Fibroblast of lung (primary cell): ENCODE measurements at regions not wholly inside any gene's neighbourhood (a gene's known extent, or its start where the extent isn't known, plus 50 kb on each side); places are given as distances from the start of the nearest gene placed in this dataset.

Experiments
- EZH2 ChIP-seq: IDR thresholded peaks from 2 replicates; pipeline ENCODE4 v1.5.1; 2012; ENCODE audit warnings: low read length, control low read depth, mild to moderate bottlenecking; ENCODE audit errors: missing control alignments
- TF ChIP-seq, protein P1 (sequence below), 2 donors: IDR thresholded peaks in 1 of 2; conservative IDR thresholded peaks in 1 of 2; 1 replicate in 1 of 2; 2 replicates in 1 of 2; pipeline ENCODE4 v1.5.1; 2011 to 2012; ENCODE audit warnings: low read length in 2 of 2, control low read depth in 1 of 2, inconsistent platforms in 1 of 2, low read depth in 1 of 2, mild to moderate bottlenecking in 1 of 2

DNA sequence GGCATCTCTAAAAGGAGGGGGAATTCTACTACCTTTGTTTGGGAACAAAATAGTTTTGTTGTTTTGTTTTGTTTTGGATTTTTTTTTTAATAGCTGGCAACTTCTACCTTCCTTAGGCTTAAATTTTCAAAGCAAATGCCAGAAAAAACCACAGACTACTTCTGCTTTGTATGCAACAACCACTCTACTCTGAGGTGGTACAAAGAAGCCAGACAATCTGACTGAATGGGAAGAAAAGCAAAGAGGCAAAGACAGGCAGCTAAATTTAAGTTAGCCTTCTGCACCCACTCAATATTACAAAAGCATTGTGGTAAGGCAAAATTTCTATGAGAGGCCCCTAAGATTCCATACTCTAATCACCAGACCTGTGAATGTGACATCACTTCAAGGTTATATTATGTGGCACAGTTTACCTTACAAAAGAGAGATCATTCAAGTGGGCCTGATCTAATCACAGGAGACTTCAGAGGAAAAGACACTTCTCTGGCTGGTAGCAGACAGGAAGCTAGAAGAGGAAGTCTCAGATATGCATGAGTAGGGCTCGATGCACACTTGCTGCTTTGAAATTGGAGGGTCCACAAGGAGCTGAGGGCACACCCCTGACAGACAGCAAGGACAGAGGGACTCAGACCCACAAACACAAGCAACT, 566.6 kb downstream of the RPS29 start:
- TF ChIP-seq, protein P1, sequence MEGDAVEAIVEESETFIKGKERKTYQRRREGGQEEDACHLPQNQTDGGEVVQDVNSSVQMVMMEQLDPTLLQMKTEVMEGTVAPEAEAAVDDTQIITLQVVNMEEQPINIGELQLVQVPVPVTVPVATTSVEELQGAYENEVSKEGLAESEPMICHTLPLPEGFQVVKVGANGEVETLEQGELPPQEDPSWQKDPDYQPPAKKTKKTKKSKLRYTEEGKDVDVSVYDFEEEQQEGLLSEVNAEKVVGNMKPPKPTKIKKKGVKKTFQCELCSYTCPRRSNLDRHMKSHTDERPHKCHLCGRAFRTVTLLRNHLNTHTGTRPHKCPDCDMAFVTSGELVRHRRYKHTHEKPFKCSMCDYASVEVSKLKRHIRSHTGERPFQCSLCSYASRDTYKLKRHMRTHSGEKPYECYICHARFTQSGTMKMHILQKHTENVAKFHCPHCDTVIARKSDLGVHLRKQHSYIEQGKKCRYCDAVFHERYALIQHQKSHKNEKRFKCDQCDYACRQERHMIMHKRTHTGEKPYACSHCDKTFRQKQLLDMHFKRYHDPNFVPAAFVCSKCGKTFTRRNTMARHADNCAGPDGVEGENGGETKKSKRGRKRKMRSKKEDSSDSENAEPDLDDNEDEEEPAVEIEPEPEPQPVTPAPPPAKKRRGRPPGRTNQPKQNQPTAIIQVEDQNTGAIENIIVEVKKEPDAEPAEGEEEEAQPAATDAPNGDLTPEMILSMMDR (conservative IDR thresholded peaks at IDR 0.05 in 1 of 2, IDR thresholded peaks at IDR 0.05 in 1 of 2; ENCODE audit: low read depth in 1 of 2, low read length in 2 of 2): no peak
- no peak for TF ChIP-seq EZH2
